ENCODE measurements at regions not wholly inside any gene's neighbourhood (a gene's known extent, or its start where the extent isn't known, plus 50 kb on each side); places are given as distances from the start of the nearest gene placed in this dataset.

GRCh38 chr11:15555161-15555560, 440.4 kb downstream of the INSC start:
- Mint-ChIP-seq H3K27ac (no peak overlapping the region), H3K4me3 (no peak overlapping the region), H3K27me3 (peaks cover 14% of the 10 kb centered on the region), H3K9me3 (no peaks in the 10 kb centered on the region), H3K36me3 (no peaks in the 10 kb centered on the region), H3K4me1 (ENCODE audit: unreplicated experiment) (no peaks in the 10 kb centered on the region)
- TF ChIP-seq CTCF (conservative IDR thresholded peaks at IDR 0.05), result no peak
- no peak for DNase-seq (ENCODE audit: extremely low spot score, unreplicated experiment)

DNA sequence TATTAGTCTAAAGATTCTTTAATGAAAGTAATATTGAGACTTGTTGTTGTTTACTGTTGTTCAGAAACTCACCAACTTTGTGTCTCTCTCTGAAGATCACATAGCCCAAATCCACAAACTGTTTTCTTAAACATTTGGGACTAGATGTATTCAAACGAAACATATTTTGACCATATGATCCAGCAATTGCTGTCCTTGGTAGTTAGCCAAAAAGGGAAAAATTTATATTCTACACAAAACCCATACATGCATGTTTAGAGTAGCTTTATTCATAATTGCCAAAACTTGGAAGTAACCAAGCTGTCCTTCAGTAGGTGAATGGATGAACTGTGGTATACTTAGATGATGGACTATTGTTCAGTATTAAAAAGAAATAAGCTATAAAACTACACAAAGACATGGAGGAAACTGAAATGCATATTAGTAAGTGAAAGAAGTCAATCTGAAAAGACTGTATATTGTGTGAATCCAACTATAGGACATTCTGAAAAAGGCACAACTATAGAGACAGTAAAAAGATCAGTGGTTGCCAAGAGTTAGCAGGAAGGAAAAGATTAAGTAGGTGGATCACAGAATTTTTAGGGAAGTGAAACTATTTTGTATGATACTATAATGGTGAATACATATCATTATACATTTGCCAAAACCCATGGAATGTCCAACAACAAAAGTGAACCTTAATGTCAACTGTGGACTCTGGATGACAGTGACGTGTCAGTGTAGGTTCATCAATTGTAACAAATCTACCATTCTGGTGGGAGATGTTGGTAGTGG, 442.9 kb downstream of the INSC start:
- H3K4me1 Mint-ChIP-seq (ENCODE audit: unreplicated experiment), result no peaks in the 10 kb centered on the region
- DNase-seq (ENCODE audit: extremely low spot score, unreplicated experiment), result no peak
- H3K36me3 Mint-ChIP-seq, result no peaks in the 10 kb centered on the region
- no peak for TF ChIP-seq CTCF (conservative IDR thresholded peaks at IDR 0.05)
- H3K27me3 Mint-ChIP-seq, result peaks cover 14% of the 10 kb centered on the region
- no peak overlapping the region for H3K27ac Mint-ChIP-seq
- no peaks in the 10 kb centered on the region for H3K9me3 Mint-ChIP-seq
- no peak overlapping the region for H3K4me3 Mint-ChIP-seq

DNA sequence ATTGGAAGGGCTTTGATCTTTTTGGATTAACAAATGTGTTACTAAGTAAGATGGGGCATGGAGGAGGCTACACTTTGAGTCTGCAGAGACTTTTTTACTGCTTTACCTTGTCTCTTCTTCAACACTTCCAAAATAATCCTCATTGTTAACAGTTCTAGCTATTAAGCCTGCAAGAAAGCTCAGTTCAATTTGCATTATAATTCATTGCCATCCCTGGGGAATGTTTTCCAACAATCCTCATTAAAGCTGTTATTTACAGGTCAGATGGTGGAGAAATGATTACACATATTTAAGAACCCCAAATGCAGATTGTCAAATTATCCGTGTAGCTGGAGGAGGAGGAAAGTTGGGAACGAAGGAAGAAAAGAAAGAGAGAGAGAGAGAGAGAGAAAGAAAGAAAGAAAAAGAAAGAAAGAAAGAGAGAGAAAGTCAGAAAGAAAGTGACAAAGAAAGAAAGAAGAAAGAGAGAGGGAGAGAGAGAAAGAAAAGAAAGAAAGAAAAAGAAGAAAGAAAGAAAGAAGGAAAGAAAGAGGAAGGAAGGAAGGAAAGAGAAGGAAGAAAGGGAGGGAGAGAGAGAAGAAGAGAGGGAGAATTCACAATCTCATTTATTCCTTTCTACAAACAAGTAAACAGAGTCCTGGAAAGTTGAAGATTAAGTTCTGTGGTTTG, 443.9 kb downstream of the INSC start:
- H3K36me3 Mint-ChIP-seq, result no peaks in the 10 kb centered on the region
- H3K4me1 Mint-ChIP-seq (ENCODE audit: unreplicated experiment), result no peaks in the 10 kb centered on the region
- no peak for DNase-seq (ENCODE audit: extremely low spot score, unreplicated experiment)
- H3K27ac Mint-ChIP-seq, result no peak overlapping the region
- H3K9me3 Mint-ChIP-seq, result peaks cover 1% of the 10 kb centered on the region
- H3K27me3 Mint-ChIP-seq, result peaks cover 16% of the 10 kb centered on the region
- H3K4me3 Mint-ChIP-seq, result no peak overlapping the region
- no peak for TF ChIP-seq CTCF (conservative IDR thresholded peaks at IDR 0.05)

- H3K27ac Mint-ChIP-seq, result no peak overlapping the region
- H3K27me3 Mint-ChIP-seq, result peaks cover 25% of the 10 kb centered on the region
- peaks cover 6% of the 10 kb centered on the region for H3K9me3 Mint-ChIP-seq
- no peak for DNase-seq (ENCODE audit: extremely low spot score, unreplicated experiment)
- no peaks in the 10 kb centered on the region for H3K36me3 Mint-ChIP-seq
- H3K4me3 Mint-ChIP-seq, result no peak overlapping the region
- no peaks in the 10 kb centered on the region for H3K4me1 Mint-ChIP-seq (ENCODE audit: unreplicated experiment)
- TF ChIP-seq CTCF (conservative IDR thresholded peaks at IDR 0.05), result no peak
Measured at GRCh38 chr11:15560689-15561467, 446.2 kb downstream of the INSC start.

- peaks cover 25% of the 10 kb centered on the region for H3K27me3 Mint-ChIP-seq
- H3K4me1 Mint-ChIP-seq (ENCODE audit: unreplicated experiment), result no peaks in the 10 kb centered on the region
- H3K4me3 Mint-ChIP-seq, result no peak overlapping the region
- no peak for TF ChIP-seq CTCF (conservative IDR thresholded peaks at IDR 0.05)
- no peaks in the 10 kb centered on the region for H3K36me3 Mint-ChIP-seq
- peaks cover 6% of the 10 kb centered on the region for H3K9me3 Mint-ChIP-seq
- no peak overlapping the region for H3K27ac Mint-ChIP-seq
- no peak for DNase-seq (ENCODE audit: extremely low spot score, unreplicated experiment)
Measured at GRCh38 chr11:15562230-15562629, 447.5 kb downstream of the INSC start.

Data from type B pancreatic cell (in vitro differentiated cells).